Activated CD4-positive, CD25-positive, alpha-beta regulatory T cell (primary cell): ENCODE measurements at regions not wholly inside any gene's neighbourhood (a gene's known extent, or its start where the extent isn't known, plus 50 kb on each side); places are given as distances from the start of the nearest gene placed in this dataset.

Experiments
- DNase-seq, 4 experiments: peaks; one replicate each; lab custom pipeline; 2025; lab: John Stamatoyannopoulos, UW

- DNase-seq, result no peak
Measured at GRCh38 chr12:125434936-125435443, 369.8 kb downstream of the AACS start.

DNA sequence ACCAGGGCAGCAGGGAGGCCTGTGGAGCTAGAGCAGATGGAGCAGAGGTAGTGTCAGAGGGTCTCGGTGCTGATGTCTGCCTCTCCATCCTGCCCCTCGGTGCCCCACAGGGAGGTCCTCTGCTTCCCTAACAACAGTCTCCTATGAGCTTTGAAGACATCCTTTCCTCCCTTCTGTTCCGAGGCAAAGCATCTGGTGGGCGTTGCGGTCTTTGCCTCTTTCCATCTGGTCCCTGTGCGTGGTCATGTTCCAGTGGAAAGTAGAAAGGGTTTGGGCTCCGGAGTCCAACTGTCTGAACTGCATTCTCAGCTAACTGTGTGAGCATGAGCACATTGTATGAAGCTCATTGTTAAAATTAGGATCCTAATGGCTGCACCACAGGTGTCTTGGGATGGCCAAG is 370.6 kb downstream of the AACS start:
- DNase-seq, result no peak

- DNase-seq, result no peak
Measured at GRCh38 chr12:125436686-125437085, 371.5 kb downstream of the AACS start.

DNA sequence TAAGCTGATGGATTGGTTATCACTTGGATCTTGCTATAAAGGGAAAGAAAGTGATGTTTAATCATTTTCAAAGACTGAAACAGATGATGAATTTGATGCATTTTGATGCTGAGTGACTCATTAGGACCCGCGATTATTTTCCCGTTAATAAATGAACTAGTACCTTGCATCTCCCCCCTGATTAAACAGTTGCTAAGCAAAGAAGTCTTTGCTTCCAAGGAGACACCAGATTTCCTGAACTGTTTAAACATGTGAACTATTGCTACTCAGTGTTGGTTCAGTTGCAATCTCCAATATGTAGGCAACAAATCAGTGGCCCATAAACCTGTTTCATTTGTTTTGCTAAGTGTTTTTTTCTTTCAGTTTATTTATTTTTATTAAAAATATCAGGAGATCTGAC is 375.2 kb downstream of the AACS start:
- DNase-seq, result no peak

- DNase-seq, result no peak
Measured at GRCh38 chr12:125443341-125443740, 378.1 kb downstream of the AACS start.

- DNase-seq, result no peak
Measured at GRCh38 chr12:125451408-125451807, 386.2 kb downstream of the AACS start.

- DNase-seq, result no peak
Measured at GRCh38 chr12:125453751-125454150, 388.5 kb downstream of the AACS start.

DNA sequence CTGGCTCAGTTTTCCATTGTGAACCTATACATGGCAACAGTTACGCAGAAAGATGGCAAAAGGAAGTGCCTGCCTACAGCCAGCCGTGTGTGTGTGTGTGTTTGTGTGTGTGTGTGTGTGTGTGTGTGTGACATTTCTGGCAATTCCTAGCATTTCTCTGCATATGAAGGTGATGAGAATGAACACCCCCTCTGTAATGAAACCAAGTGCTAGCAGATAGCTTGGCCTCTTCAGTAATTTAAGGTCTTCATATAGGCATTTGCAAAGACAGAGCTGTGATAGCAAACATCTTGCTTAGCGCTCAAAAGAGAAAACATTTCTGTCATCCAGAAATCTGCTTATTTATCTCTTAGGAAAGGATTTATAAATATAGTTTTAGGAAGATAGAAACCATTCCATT is 389.1 kb downstream of the AACS start:
- DNase-seq, result no peak

- DNase-seq, result no peak
Measured at GRCh38 chr12:125454786-125455480, 389.7 kb downstream of the AACS start.

DNA sequence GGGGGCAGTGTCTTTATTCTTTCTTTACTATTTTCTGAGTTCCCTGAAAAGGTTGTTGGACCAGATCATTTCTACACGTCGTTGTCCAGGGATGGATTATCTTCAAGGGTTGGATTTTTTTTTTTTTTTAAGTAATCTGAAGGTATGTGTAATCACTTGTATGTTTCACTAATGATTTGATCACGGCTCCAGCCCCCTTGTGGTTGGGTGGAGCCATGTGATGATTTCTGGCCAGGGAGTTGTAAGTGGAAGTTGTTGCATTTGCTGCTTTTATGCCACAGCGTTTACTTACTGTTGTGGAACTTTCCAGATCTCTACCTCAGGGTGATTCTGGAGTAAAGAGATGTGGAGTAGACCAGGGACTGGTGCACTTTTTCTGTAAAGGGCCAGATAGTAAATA is 390.3 kb downstream of the AACS start:
- no peak for DNase-seq

GRCh38 chr12:125458552-125459268 is 393.5 kb downstream of the AACS start:
- no peak for DNase-seq

GRCh38 chr12:125461831-125462230 is 396.6 kb downstream of the AACS start:
- no peak for DNase-seq

DNA sequence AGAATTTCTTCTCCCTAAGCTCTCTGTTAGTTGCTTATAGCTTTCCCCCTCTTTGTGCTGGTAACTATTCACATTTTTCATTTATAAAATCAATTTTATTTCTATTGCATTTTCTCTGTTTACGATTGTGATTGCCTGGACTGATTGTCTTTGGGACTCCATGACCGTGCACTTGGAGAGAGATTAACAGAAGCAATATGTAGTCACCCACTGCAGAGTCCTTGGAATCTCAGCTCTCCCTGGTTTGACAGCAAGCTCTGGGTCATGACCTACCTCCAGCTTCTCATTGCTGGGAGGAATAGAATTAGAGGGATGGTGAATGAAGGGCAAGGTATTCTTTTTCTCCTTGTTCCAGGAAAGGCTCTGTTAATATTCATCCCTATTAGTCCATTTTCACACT is 398.2 kb downstream of the AACS start:
- DNase-seq, result no peak

GRCh38 chr12:125467363-125467762 is 402.1 kb downstream of the AACS start:
- DNase-seq, result no peak

GRCh38 chr12:125469683-125470082 is 404.4 kb downstream of the AACS start:
- no peak for DNase-seq

DNA sequence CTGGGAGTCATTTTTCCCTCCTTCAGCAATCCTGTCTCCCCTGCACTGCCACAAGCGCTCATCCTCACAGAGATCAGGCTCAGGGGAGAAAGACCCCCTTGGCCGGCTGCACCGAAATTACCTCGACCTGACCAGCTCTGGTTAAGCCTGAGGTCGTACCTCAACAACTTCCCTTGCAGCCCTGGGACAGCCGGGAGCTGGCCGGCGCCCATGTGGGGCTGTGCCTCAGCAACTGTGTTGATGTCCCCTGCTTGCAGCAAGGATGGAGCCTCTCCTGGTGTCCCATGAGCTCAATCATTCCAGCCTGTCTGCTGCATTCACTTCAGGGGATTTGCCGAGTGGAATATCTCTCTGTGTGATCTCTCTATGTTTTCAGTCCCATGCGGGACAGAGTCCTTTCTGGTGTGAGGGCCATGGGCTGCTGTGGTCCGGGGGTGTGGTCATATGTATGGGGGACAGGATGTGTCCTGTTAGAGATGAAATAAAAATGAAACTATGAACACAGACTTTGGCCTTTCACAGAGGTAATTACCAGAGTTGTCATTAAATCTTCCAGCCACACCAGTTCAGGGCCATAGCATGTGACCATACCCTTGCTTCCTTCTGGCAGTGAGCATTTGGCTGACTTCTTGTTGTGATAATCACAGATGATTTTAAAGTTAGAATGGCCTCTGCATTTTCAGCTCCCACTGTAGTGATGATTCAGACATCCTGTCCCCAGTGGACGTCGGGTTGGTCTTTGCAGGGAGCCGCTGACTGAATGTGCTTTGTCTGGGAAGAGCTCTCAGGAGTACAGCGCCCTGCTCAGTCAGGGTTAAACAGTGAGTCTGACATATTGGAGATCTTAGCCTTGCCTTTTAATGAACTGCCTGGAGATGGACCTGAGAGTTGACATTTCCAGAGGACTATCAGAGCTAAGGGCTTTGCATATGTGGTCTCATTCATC is 405.9 kb downstream of the AACS start:
- no peak for DNase-seq

DNA sequence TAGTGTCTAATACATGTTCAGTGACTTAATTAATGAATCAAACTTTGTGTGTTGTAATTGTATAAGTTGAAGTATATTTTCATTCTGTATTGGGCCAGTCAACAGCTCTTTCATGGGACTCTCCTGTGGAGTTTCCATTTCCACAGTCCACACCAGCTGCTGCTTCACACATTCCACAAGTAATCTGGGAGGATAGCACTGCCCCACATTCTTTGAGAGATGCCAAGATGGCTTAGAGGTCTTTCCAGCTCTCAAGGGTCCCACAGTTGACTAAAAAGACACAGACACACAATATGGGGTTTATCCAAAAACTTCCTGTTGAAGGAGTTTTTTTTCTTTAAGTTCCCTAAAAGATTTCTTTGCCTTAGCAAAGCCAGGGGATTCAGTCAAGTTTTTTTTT is 408.3 kb downstream of the AACS start:
- no peak for DNase-seq

GRCh38 chr12:125487336-125487735 is 422.1 kb downstream of the AACS start:
- DNase-seq, result no peak

DNA sequence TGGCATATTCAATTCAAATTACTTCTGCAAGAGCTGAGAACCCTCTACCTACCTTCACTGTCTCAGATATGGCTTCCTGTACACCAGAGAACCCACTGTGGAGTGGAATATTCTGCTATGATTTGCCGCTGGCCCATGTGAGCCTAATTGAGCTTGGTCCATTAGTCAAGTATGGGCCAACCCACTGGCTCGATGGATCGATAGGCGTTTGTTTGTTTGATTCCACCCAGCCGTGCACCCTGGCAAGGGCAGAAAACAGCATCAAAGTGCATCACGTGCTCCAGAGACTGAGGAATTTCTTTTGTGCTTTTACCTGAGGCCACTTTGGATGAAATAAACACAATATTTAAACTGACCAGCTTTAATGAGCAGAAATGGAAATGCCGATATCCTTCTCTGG is 426.3 kb downstream of the AACS start:
- no peak for DNase-seq

GRCh38 chr12:125492354-125493270 is 427.4 kb downstream of the AACS start:
- no peak for DNase-seq

DNA sequence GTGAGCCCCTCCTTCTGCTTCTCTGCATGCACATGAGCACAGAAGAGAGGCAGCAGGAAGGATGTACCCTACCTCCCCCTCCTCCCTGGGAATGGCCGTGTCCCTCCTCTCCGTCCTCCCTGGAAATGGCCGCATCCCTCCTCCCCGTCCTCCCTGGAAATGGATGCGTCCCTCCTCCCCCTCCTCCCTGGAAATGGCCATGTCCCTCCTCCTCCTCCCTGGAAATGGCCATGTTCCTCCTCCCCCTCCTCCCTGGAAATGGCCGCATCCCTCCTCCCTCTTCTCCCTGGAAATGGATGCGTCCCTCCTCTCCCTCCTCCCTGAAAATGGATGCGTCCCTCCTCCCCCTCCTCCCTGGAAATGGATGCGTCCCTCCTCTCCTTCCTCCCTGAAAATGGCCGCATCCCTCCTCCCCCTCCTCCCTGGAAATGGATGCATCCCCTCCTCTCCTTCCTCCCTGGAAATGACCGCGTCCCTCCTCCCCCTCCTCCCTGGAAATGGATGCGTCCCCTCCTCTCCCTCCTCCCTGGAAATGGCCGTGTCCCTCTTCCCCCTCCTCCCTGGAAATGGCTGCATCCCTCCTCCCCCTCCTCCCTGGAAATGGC is 428.6 kb downstream of the AACS start:
- no peak for DNase-seq
